GM19043 (cell line): ENCODE measurements at regions not wholly inside any gene's neighbourhood (a gene's known extent, or its start where the extent isn't known, plus 50 kb on each side); places are given as distances from the start of the nearest gene placed in this dataset.

Experiments
- ATAC-seq: cut with Tn5 transposase; IDR thresholded peaks from one replicate; pipeline ENCODE4 v1.9.1; 2021; ENCODE audit warnings: low read depth; ENCODE audit not compliant: unreplicated experiment

GRCh38 chr1:37404711-37405110, 69.7 kb upstream of the ZC3H12A start:
- no peak for ATAC-seq

- no peak for ATAC-seq
These were observed 64.3 kb upstream of the ZC3H12A start for GRCh38 chr1:37410105-37410504.

GRCh38 chr1:37410815-37411214, 63.6 kb upstream of the ZC3H12A start:
- no peak for ATAC-seq

DNA sequence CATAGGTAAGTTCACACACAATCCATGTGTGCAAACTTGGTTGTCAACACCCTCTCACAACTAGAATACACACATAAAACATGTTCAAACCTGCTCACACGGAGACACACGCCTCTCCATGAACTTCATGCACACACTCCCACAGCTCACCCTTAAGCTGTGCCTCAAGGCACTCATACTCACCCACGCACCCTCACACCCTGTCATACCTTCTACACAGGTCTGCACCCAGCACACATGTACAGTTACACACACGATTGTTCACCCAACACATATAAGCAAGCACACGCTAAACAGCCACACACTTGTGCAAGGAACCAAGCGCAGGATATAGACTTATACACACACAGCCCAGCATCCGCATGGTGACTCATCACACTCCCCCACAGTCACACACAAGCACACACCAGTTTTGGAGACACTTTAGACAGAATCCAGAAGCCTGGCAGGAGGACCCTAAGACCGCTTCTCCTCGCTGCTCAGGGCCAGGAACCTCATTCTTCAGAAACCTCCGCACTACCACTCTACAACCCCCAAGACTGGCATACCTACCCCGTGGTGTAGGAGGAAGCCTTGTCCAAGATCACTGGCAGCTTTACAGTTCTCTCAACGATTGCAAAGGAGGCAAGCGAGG, 58.7 kb upstream of the ZC3H12A start:
- no peak for ATAC-seq

DNA sequence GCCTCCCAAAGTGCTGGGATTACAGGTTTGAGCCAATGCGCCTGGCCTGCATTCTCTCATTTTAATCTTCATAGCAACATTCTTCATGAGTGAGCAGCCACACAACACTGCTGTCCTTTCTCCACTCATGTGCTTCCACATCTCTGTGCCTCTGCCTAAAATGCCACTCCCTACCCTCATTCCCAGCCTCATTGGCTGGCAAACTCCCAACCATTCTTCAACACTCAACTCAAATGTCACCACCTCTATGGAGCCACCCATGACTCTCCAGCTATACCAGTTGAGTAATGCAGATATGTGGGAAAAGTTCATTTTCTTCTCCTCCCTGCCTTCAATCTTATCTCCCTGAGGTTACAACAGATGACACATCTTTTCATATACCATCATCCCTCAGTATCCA, 53.9 kb upstream of the ZC3H12A start:
- ATAC-seq: no peak

DNA sequence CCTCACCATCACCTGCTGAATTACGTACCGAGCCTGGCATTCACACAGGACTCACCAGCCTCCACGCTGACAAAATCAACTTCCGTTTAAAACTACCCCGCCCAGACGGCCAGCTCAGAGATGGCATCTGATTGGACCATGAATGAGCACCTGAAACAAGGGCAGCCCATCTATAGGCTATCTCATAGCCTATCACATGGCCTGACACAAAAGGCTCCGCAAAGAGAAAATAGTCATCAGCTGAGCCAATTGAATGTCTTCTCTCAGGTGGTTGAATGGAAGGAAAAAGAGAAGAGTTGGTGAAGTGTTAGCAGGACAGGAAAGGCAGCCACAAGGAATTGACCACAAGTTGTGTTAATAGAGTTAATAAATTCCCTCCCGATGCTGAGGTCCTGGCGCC, 50.6 kb upstream of the ZC3H12A start:
- no peak for ATAC-seq

DNA sequence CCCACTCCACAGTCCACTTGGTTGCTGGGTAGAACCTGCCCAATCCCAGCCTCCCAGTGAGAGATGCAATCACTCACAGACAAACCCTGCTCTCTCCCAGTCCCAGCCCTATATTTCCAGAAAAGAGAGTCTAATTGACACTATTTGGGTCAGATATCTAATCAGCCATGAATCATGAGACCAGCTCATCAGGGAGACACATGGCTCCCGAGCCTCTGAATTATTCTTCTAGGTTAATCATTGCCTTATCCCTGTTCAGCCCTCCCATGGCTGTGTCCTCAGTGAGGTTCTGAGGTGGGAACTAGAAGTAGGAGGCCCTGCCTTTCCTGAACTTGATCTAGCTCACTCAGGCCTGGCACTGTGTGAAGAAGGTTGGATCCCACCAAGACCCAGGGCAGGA, 49.9 kb upstream of the ZC3H12A start:
- ATAC-seq: no peak
